Progenitor cell of endocrine pancreas (in vitro differentiated cells): ENCODE measurements at regions not wholly inside any gene's neighbourhood (a gene's known extent, or its start where the extent isn't known, plus 50 kb on each side); places are given as distances from the start of the nearest gene placed in this dataset.
"Not testable (repeated sequence)": the region's sequence is repeated elsewhere in the genome, so short reads cannot be mapped to it uniquely, and the experiment has no call there.

Experiments used
- DNase-seq: peaks from one replicate; pipeline ENCODE4 v3.0.0; 2021; ENCODE audit warnings: low spot score; ENCODE audit not compliant: unreplicated experiment
- H3K27ac Mint-ChIP-seq: 2 replicates; pipeline ENCODE4 v1.8.0; 2021; ENCODE audit warnings: mild to moderate bottlenecking, moderate library complexity, mixed read lengths
- H3K27me3 Mint-ChIP-seq: 2 replicates; pipeline ENCODE4 v1.8.0; 2021; ENCODE audit warnings: mixed read lengths
- H3K36me3 Mint-ChIP-seq: 2 replicates; pipeline ENCODE4 v1.8.0; 2022; ENCODE audit warnings: mixed read lengths; ENCODE audit not compliant: insufficient read depth
- H3K4me1 Mint-ChIP-seq: 2 replicates; pipeline ENCODE4 v1.8.0; 2021; ENCODE audit warnings: low read depth, mixed read lengths
- H3K4me3 Mint-ChIP-seq: 2 replicates; pipeline ENCODE4 v1.8.0; 2021; ENCODE audit warnings: low read depth, mild to moderate bottlenecking, moderate library complexity, mixed read lengths
- H3K9me3 Mint-ChIP-seq: 2 replicates; pipeline ENCODE4 v1.8.0; 2021; ENCODE audit warnings: low read depth, mixed read lengths
- TF ChIP-seq, protein P1 (sequence below): fragments of 200-600 bp; sonication (generic); IDR thresholded peaks from one replicate; pipeline ENCODE4 v1.5.0; 2021; ENCODE audit warnings: antibody characterized with exemption, mild to moderate bottlenecking; ENCODE audit not compliant: unreplicated experiment

DNA sequence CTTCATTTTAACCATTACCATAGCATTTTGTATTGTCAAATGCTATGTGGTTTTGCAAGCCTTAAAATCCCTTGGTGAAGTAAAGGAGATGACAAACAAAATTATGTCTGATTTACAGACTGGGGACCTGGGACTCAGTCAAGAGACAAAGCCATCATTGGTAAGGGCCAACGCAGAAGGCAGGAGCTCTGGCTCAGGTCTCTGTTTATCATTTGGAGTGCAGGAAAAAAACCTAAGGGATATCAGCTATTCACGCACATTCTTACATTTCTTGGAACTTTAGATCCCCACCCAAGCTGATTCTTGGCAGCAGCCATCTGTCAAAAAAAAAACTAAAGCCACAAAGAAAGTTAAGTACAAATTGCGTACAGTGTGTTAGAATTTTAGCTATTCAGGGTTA lies 731.9 kb downstream of the STPG2 start:
- Mint-ChIP-seq H3K4me1 (peaks cover 2% of the 10 kb centered on the region), H3K27ac (no peak overlapping the region), H3K4me3 (no peak overlapping the region), H3K9me3 (no peaks in the 10 kb centered on the region), H3K36me3 (no peaks in the 10 kb centered on the region), H3K27me3 (no peaks in the 10 kb centered on the region)
- TF ChIP-seq, protein P1, sequence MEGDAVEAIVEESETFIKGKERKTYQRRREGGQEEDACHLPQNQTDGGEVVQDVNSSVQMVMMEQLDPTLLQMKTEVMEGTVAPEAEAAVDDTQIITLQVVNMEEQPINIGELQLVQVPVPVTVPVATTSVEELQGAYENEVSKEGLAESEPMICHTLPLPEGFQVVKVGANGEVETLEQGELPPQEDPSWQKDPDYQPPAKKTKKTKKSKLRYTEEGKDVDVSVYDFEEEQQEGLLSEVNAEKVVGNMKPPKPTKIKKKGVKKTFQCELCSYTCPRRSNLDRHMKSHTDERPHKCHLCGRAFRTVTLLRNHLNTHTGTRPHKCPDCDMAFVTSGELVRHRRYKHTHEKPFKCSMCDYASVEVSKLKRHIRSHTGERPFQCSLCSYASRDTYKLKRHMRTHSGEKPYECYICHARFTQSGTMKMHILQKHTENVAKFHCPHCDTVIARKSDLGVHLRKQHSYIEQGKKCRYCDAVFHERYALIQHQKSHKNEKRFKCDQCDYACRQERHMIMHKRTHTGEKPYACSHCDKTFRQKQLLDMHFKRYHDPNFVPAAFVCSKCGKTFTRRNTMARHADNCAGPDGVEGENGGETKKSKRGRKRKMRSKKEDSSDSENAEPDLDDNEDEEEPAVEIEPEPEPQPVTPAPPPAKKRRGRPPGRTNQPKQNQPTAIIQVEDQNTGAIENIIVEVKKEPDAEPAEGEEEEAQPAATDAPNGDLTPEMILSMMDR, result no peak
- DNase-seq, result no peak

DNA sequence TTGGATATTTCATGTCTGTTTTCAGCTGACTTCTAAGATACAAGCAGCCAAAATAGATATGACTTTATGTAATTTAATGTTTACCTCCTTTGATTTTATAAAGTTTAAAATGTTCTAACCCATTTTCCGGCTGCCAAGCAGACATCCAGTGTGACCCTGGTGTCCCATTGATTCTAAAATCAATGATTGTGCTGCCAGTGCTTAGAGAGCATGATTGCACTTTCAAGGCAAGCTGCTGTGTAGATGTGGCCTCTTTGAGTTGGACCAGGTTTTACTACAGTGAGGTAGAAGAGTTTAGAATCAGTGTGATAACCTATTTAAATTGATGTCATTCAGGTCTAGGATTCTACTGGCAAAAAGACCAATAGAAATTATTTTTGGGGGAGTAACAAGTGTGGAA lies 730.9 kb downstream of the STPG2 start:
- no peak overlapping the region for H3K27ac Mint-ChIP-seq
- H3K4me3 Mint-ChIP-seq, result no peak overlapping the region
- peaks cover 3% of the 10 kb centered on the region for H3K9me3 Mint-ChIP-seq
- TF ChIP-seq, protein P1, result no peak
- no peaks in the 10 kb centered on the region for H3K27me3 Mint-ChIP-seq
- no peaks in the 10 kb centered on the region for H3K36me3 Mint-ChIP-seq
- no peak for DNase-seq
- peaks cover 2% of the 10 kb centered on the region for H3K4me1 Mint-ChIP-seq

DNA sequence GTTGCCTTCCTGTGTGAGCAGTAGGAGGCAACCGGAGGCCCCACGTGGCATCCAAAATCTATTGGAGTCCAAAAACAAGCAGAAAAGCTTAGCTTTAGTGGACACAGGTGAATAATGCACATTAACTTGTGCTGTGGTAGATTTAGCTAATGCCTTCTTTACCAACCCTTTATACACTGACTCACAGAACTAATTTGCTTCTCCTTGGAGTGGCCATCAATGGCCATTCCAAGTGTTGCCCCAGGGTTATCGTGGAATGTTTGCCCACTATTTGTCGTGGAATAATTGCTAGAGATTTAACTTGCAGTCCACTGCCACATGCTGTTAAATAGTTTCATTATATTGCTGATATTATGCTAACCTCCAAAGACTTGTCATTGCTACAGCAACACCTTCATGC lies 729.1 kb downstream of the STPG2 start:
- H3K9me3 Mint-ChIP-seq, result peaks cover 16% of the 10 kb centered on the region
- H3K27ac Mint-ChIP-seq, result no peak overlapping the region
- no peaks in the 10 kb centered on the region for H3K36me3 Mint-ChIP-seq
- TF ChIP-seq, protein P1, result no peak
- no peak for DNase-seq
- H3K27me3 Mint-ChIP-seq, result no peaks in the 10 kb centered on the region
- no peak overlapping the region for H3K4me3 Mint-ChIP-seq
- H3K4me1 Mint-ChIP-seq, result peaks cover 2% of the 10 kb centered on the region

DNA sequence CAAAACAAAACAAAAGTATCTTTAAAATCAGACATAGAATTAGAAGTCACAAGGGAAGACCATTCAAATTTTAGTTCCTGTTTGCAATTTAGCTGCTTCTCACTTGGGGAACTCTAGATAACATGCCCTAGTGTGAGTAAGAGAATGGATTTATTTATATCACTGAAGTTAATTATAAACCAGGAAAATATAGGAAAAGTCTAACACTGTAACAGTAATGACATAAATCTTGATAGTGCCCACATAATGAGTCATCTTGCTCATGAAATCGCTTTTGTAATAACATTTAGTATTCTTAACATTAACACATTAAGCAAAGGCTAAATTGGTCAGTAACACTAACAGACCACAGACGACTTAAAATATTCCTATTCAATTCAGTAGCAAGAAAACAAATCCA lies 710.7 kb downstream of the STPG2 start:
- TF ChIP-seq, protein P1, result no peak
- Mint-ChIP-seq H3K4me1 (no peaks in the 10 kb centered on the region), H3K36me3 (peaks cover 6% of the 10 kb centered on the region), H3K27me3 (no peaks in the 10 kb centered on the region), H3K9me3 (peaks cover 29% of the 10 kb centered on the region), H3K4me3 (no peak overlapping the region), H3K27ac (no peak overlapping the region)
- DNase-seq, result no peak

DNA sequence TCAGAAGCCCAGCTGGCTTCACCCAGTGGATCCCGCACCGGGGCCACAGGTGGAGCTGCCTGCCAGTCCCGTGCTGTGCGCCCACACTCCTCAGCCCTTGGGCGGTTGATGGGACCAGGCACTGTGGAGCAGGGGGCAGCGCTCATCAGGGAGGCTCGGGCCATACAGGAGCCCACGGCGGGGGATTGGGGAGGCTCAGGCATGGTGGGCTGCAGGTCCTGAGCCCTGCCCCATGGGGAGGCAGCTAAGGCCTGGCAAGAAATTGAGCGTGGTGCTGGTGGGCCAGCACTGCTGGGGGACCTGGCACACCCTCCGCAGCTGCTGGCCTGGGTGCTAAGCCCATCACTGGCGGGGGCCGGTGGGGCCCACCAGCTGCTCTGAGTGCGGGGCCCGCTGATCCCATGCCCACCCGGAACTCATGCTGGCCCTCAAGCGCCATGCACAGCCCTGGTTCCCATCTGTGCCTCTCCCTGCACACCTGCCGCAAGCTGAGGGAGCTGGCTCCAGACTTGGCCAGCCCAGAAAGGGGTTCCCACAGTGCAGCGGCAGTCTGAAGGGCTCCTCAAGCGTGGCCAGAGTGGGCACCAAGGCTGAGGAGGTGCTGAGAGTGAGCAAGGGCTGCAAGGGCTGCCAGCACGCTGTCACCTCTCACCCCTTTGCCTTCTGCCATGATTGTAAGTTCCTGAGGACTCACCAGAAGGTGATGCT lies 705.1 kb downstream of the STPG2 start:
- not testable (repeated sequence) for H3K27ac Mint-ChIP-seq, DNase-seq, H3K27me3 Mint-ChIP-seq, H3K36me3 Mint-ChIP-seq, H3K4me1 Mint-ChIP-seq, H3K4me3 Mint-ChIP-seq
- peaks cover 20% of the 10 kb centered on the region for H3K9me3 Mint-ChIP-seq

DNA sequence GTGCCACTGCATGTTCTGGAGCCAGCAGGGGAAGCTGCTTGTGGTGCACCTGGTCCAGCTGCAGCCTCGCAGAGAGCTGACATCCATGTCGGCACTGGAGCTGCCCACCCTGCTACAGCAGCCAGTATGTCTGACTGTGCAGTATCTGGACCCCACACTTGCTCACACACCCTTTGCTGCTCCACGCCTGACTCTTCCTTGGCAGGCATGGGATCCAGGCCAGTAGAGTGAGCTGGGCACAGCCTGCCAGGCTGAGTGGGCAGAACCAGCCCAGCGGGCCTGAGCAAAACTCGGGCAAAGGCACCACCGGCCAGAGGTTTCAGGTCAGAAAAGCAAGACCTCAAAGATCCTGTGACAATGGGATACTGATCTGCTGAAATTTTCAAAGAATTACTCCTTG lies 690.1 kb downstream of the STPG2 start:
- DNase-seq, result no peak
- H3K27me3 Mint-ChIP-seq, result no peaks in the 10 kb centered on the region
- TF ChIP-seq, protein P1, result no peak
- peaks cover 12% of the 10 kb centered on the region for H3K9me3 Mint-ChIP-seq
- H3K4me1 Mint-ChIP-seq, result peaks cover 10% of the 10 kb centered on the region
- no peak overlapping the region for H3K4me3 Mint-ChIP-seq
- peaks cover 3% of the 10 kb centered on the region for H3K36me3 Mint-ChIP-seq
- H3K27ac Mint-ChIP-seq, result no peak overlapping the region
